H9 (cell line): ENCODE measurements at regions not wholly inside any gene's neighbourhood (a gene's known extent, or its start where the extent isn't known, plus 50 kb on each side); places are given as distances from the start of the nearest gene placed in this dataset.

ENCODE experiments used
- DNase-seq: peaks from one replicate; pipeline ENCODE4 v3.0.0-alpha.2; 2017
- H2AFZ ChIP-seq: one replicate; pipeline ENCODE4 v1.6.1; 2013; ENCODE audit warnings: mild to moderate bottlenecking, low read length, control low read depth, moderate library complexity
- H2AK5ac ChIP-seq: 2 replicates; pipeline ENCODE4 v1.6.1; 2013; ENCODE audit warnings: low read length, control low read depth, mixed read lengths; ENCODE audit not compliant: insufficient read length
- H2BK120ac ChIP-seq: one replicate; pipeline ENCODE4 v1.6.1; 2013; ENCODE audit warnings: low read depth, mild to moderate bottlenecking, low read length, control low read depth, inconsistent platforms; ENCODE audit not compliant: poor library complexity, severe bottlenecking
- H2BK12ac ChIP-seq: 2 replicates; pipeline ENCODE4 v1.6.1; 2013; ENCODE audit warnings: low read length, control low read depth, mixed read lengths, low read depth; ENCODE audit not compliant: insufficient read length
- H2BK15ac ChIP-seq: 2 replicates; pipeline ENCODE4 v1.6.1; 2013; ENCODE audit warnings: low read depth, low read length, control low read depth
- H2BK20ac ChIP-seq: one replicate; pipeline ENCODE4 v1.6.1; 2013; ENCODE audit warnings: low read depth, mild to moderate bottlenecking, low read length, control low read depth, inconsistent platforms; ENCODE audit not compliant: poor library complexity, severe bottlenecking
- H2BK5ac ChIP-seq: 2 replicates; pipeline ENCODE4 v1.6.1; 2013; ENCODE audit warnings: low read length, control low read depth, mixed read lengths; ENCODE audit not compliant: insufficient read length
- H3K14ac ChIP-seq: 2 replicates; pipeline ENCODE4 v1.6.1; 2013; ENCODE audit warnings: low read length, control low read depth; ENCODE audit not compliant: insufficient read depth
- H3K18ac ChIP-seq: 2 replicates; pipeline ENCODE4 v1.6.1; 2013; ENCODE audit warnings: low read depth, mild to moderate bottlenecking, mixed read lengths, low read length, control low read depth; ENCODE audit not compliant: insufficient read length
- H3K23ac ChIP-seq: 2 replicates; pipeline ENCODE4 v1.6.1; 2013; ENCODE audit warnings: low read length, control low read depth, mixed read lengths, low read depth; ENCODE audit not compliant: insufficient read length
- H3K23me2 ChIP-seq: 2 replicates; pipeline ENCODE4 v1.6.1; 2013; ENCODE audit warnings: low read depth, mild to moderate bottlenecking, mixed read lengths, low read length, control low read depth; ENCODE audit not compliant: insufficient read length, poor library complexity, severe bottlenecking
- H3K27ac ChIP-seq: 2 replicates; pipeline ENCODE4 v1.5.1; 2013; ENCODE audit warnings: low read length, control low read depth, mixed read lengths, low read depth; ENCODE audit not compliant: insufficient read length
- H3K27me3 ChIP-seq: 2 replicates; pipeline ENCODE4 v1.6.1; 2013; ENCODE audit warnings: low read length, control low read depth, inconsistent platforms; ENCODE audit not compliant: insufficient read depth
- H3K4ac ChIP-seq: 2 replicates; pipeline ENCODE4 v1.6.1; 2013; ENCODE audit warnings: low read depth, mild to moderate bottlenecking, control low read depth, inconsistent platforms, low read length, moderate library complexity
- H3K4me1 ChIP-seq: 2 replicates; pipeline ENCODE4 v1.6.1; 2013; ENCODE audit warnings: low read length, control low read depth, inconsistent platforms; ENCODE audit not compliant: insufficient read depth
- H3K4me2 ChIP-seq: 2 replicates; pipeline ENCODE4 v1.6.1; 2013; ENCODE audit warnings: low read length, control low read depth, mixed read lengths; ENCODE audit not compliant: insufficient read length, insufficient read depth
- H3K56ac ChIP-seq: 2 replicates; pipeline ENCODE4 v1.6.1; 2013; ENCODE audit warnings: low read depth, mild to moderate bottlenecking, mixed read lengths, low read length, control low read depth; ENCODE audit not compliant: insufficient read length
- H3K79me1 ChIP-seq: 2 replicates; pipeline ENCODE4 v1.6.1; 2013; ENCODE audit warnings: low read depth, mild to moderate bottlenecking, moderate library complexity, low read length, control low read depth, inconsistent platforms; ENCODE audit not compliant: insufficient read depth, poor library complexity, severe bottlenecking
- H3K79me2 ChIP-seq: 2 replicates; pipeline ENCODE4 v1.6.1; 2013; ENCODE audit warnings: low read length, control low read depth, inconsistent platforms; ENCODE audit not compliant: insufficient read depth
- H3K9ac ChIP-seq: 2 replicates; pipeline ENCODE4 v1.6.1; 2013; ENCODE audit warnings: low read length, control low read depth, mixed read lengths; ENCODE audit not compliant: insufficient read length; ENCODE audit errors: extremely low read depth
- H3K9me3 ChIP-seq: one replicate; pipeline ENCODE4 v1.6.1; 2013; ENCODE audit warnings: low read depth, low read length, inconsistent platforms; ENCODE audit not compliant: control insufficient read depth
- H3T11ph ChIP-seq: one replicate; pipeline ENCODE4 v1.6.1; 2013; ENCODE audit warnings: mild to moderate bottlenecking, low read length, control low read depth, inconsistent platforms
- H4K20me1 ChIP-seq: one replicate; pipeline ENCODE4 v1.6.1; 2013; ENCODE audit not compliant: control insufficient read depth, insufficient read length, insufficient read depth
- H4K5ac ChIP-seq: 2 replicates; pipeline ENCODE4 v1.6.1; 2013; ENCODE audit warnings: low read depth, mild to moderate bottlenecking, mixed read lengths, low read length, control low read depth; ENCODE audit not compliant: insufficient read length
- H4K8ac ChIP-seq: replicated peaks from 2 replicates; pipeline ENCODE4 v1.6.1; 2013; ENCODE audit warnings: low read length, control low read depth, mixed read lengths, low read depth; ENCODE audit not compliant: insufficient read length
- H4K91ac ChIP-seq: 2 replicates; pipeline ENCODE4 v1.6.1; 2013; ENCODE audit warnings: low read depth, mild to moderate bottlenecking, moderate library complexity, mixed read lengths, low read length, control low read depth; ENCODE audit not compliant: insufficient read length
- H3K27ac Mint-ChIP-seq, 3 experiments: 2 replicates in 2 of 3; 3 replicates in 1 of 3; pipeline ENCODE4 v1.8.0; 2020 to 2021; ENCODE audit warnings: mixed read lengths in 3 of 3, mild to moderate bottlenecking in 1 of 3, moderate library complexity in 1 of 3
- H3K27me3 Mint-ChIP-seq: 2 replicates; pipeline ENCODE4 v1.8.0; 2021; ENCODE audit warnings: low read depth, mild to moderate bottlenecking, moderate library complexity, mixed read lengths
- H3K36me3 Mint-ChIP-seq, 3 experiments: 2 replicates in 2 of 3; 3 replicates in 1 of 3; pipeline ENCODE4 v1.8.0; 2020 to 2021; ENCODE audit warnings: low read depth in 3 of 3, mixed read lengths in 3 of 3; ENCODE audit not compliant: insufficient read depth in 1 of 3
- H3K4me1 Mint-ChIP-seq, 2 experiments: 2 replicates each; pipeline ENCODE4 v1.8.0; 2020; ENCODE audit warnings: mixed read lengths in 2 of 2
- H3K4me3 Mint-ChIP-seq, 2 experiments: 2 replicates in 1 of 2; 3 replicates in 1 of 2; pipeline ENCODE4 v1.8.0; 2020 to 2021; ENCODE audit warnings: mild to moderate bottlenecking in 2 of 2, mixed read lengths in 2 of 2, moderate library complexity in 1 of 2
- H3K9me3 Mint-ChIP-seq, 2 experiments: 2 replicates in 1 of 2; 3 replicates in 1 of 2; pipeline ENCODE4 v1.8.0; 2020; ENCODE audit warnings: mild to moderate bottlenecking in 2 of 2, mixed read lengths in 2 of 2, moderate library complexity in 1 of 2
- CTCF ChIP-seq: fragments of 200-600 bp; sonication (generic); conservative IDR thresholded peaks from 3 replicates; pipeline ENCODE4 v1.8.0; 2021; ENCODE audit warnings: antibody characterized with exemption, mild to moderate bottlenecking
- WGBS: extraction: QIAGEN DNeasy Blood & Tissue Kit; methylation state at CpG from one replicate; pipeline ENCODE4 v1.1.7; 2013; ENCODE audit warnings: missing lambda C conversion rate, low lambda C conversion rate, mixed read lengths; ENCODE audit not compliant: insufficient read length; ENCODE audit errors: extremely low coverage; 5-methylcytosine and 5-hydroxymethylcytosine counted together

GRCh38 chr2:239580199-239580527 lies 179.3 kb upstream of the HDAC4 start:
- no peak overlapping the region for H2AFZ ChIP-seq
- H3K23me2 ChIP-seq = no peaks in the 10 kb centered on the region
- H2BK20ac ChIP-seq = no peak overlapping the region
- no peak overlapping the region for H4K91ac ChIP-seq
- no peak overlapping the region for H3K4ac ChIP-seq
- no peaks in the 10 kb centered on the region for H4K20me1 ChIP-seq
- H3K56ac ChIP-seq = no peak overlapping the region
- no peak overlapping the region for H3K9ac ChIP-seq
- no peak overlapping the region for H2BK12ac ChIP-seq
- no CpG with 5 or more reads among the region's 3 CpGs for whole genome bisulfite sequencing
- H3K79me2 ChIP-seq = no peaks in the 10 kb centered on the region
- no peak overlapping the region for H2BK5ac ChIP-seq
- no peak overlapping the region for H2AK5ac ChIP-seq
- H2BK120ac ChIP-seq = no peak overlapping the region
- H4K8ac ChIP-seq = no peak overlapping the region
- H3K79me1 ChIP-seq = no peaks in the 10 kb centered on the region
- H4K5ac ChIP-seq = no peak overlapping the region
- H3K4me2 ChIP-seq = no peak overlapping the region
- H3K27ac Mint-ChIP-seq = 0 out of 7 replicates have a peak overlapping the region, but pooled peaks of 1 of the 3 experiments have one; percentile 2
- no peak overlapping the region for H3K18ac ChIP-seq
- H2BK15ac ChIP-seq = no peak overlapping the region
- H3K27ac ChIP-seq = no peak overlapping the region
- no peaks in the 10 kb centered on the region for H3K36me3 Mint-ChIP-seq
- H3K9me3 Mint-ChIP-seq = no peaks in the 10 kb centered on the region; a peak in 2 of 5 replicates
- H3K4me1 Mint-ChIP-seq = peaks cover 13 to 18% of the 10 kb centered on the region in 2 experiments
- peaks cover 2% of the 10 kb centered on the region for H3K27me3 Mint-ChIP-seq
- H3T11ph ChIP-seq = no peak overlapping the region
- no peak for TF ChIP-seq CTCF
- no peak overlapping the region for H3K14ac ChIP-seq
- DNase-seq = no peak
- no peak overlapping the region for H3K4me3 Mint-ChIP-seq
- H3K4me1 ChIP-seq = no peaks in the 10 kb centered on the region
- H3K9me3 ChIP-seq = no peaks in the 10 kb centered on the region
- H3K27me3 ChIP-seq = no peaks in the 10 kb centered on the region
- no peak overlapping the region for H3K23ac ChIP-seq
